ENCODE measurements at regions not wholly inside any gene's neighbourhood (a gene's known extent, or its start where the extent isn't known, plus 50 kb on each side); places are given as distances from the start of the nearest gene placed in this dataset.

DNA sequence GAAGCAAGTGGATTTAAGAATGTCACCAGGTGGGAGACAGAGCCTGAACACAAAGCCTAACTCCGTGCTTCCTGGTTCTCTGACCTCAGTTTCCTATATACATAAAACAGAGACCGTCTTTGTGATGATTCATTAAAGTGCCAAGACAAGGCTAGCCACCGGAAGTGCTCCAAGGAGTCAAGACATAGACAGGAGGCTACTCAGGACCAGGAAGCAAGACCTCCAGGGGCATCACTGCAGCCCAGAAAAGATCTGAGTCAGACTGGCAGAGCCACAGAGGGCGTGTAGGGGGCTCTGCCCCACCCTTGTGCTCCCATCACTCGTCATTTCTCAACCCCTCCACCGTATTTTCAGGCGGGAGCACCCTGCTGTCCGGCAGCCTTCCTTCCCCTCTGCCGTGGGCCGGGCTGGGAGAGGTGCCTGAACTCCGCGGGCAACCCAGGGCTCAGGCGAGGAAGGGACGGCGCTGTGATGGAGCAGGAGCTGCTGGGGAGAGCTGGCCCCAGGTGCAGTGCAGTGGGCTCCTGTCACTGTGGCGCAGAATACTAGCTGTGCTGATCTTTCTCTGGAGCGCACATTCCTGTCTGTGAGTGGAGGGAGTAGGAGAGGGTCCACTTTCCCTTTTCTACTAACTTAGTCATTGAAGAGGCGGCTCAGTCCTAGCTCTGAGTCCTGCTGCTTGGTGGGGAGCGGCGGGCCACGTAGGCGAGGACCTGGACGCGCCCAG lies 134.7 kb upstream of the GPR12 start:
- Histone ChIP-seq H3K36me3 (no peaks in the 10 kb centered on the region), H3K27me3 (peaks cover 49% of the 10 kb centered on the region), H3K4me3 (no peak overlapping the region), H3K4me1 (no peaks in the 10 kb centered on the region), H3K9me3 (peaks cover 0 to 5% (median 0%) of the 10 kb centered on the region in 3 donors), H3K27ac (no peak overlapping the region)
- WGBS, 2 donors (ENCODE audit: low coverage in 1 of 2): 8 to 33% methylated on average over 2 to 3 of the region's 24 CpGs
- ATAC-seq: no peak
- TF ChIP-seq EP300 (IDR thresholded peaks at IDR 0.05) (no peak), POLR2A (IDR thresholded peaks at IDR 0.05) (no peak), POLR2AphosphoS5 (IDR thresholded peaks at IDR 0.05) (no peak)
- TF ChIP-seq, protein P1, sequence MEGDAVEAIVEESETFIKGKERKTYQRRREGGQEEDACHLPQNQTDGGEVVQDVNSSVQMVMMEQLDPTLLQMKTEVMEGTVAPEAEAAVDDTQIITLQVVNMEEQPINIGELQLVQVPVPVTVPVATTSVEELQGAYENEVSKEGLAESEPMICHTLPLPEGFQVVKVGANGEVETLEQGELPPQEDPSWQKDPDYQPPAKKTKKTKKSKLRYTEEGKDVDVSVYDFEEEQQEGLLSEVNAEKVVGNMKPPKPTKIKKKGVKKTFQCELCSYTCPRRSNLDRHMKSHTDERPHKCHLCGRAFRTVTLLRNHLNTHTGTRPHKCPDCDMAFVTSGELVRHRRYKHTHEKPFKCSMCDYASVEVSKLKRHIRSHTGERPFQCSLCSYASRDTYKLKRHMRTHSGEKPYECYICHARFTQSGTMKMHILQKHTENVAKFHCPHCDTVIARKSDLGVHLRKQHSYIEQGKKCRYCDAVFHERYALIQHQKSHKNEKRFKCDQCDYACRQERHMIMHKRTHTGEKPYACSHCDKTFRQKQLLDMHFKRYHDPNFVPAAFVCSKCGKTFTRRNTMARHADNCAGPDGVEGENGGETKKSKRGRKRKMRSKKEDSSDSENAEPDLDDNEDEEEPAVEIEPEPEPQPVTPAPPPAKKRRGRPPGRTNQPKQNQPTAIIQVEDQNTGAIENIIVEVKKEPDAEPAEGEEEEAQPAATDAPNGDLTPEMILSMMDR (IDR thresholded peaks at IDR 0.05): no peak

DNA sequence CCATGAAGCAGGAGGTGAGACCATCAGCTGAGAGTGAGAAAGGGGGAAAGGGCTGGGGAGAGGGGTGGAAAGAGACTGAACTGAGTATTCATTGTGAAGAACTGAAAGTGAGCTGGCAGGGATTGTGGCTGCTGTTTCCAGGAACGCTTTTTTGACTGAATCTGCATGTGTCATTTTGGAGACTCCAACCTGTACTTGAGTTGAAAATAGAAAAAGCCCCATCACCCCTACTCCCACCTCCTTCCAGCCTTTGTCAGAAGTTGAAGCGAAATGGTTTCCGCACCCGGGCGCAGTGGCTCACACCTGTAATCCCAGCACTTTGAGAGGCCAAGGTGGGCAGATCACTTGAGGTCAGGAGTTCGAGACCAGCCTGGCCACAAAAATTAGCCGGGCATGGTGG lies 128.0 kb upstream of the GPR12 start:
- 67 to 71% methylated on average over 1 to 3 of the region's 7 CpGs for WGBS, 2 donors (ENCODE audit: low coverage in 1 of 2)

DNA sequence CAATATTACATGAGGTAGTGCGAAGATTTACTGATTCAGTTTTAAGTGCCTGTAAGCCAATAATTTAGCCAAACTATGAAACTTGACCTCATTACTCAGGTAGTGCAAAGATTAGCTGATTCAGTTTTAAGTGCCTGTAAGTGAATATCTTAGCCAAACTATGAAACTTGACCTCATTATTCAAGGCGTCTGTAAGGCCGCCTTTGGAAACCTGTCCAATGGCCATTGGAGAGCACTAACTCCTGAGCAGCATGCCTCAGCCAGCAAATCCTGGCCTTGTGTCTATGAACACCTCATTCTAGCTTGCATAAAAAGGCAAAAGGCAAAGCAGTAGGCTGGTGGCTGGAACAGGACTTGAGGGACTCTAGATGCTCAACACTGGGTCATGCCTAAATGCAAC lies 127.0 kb upstream of the GPR12 start:
- 81 to 87% methylated on average over 3 of the region's 3 CpGs for WGBS, 2 donors (ENCODE audit: low coverage in 1 of 2)
- H3K4me1 ChIP-seq: no peaks in the 10 kb centered on the region
- TF ChIP-seq POLR2AphosphoS5 (IDR thresholded peaks at IDR 0.05) (no peak), POLR2A (IDR thresholded peaks at IDR 0.05) (no peak), EP300 (IDR thresholded peaks at IDR 0.05) (no peak)
- TF ChIP-seq, protein P1 (IDR thresholded peaks at IDR 0.05): no peak
- H3K27me3 ChIP-seq: peaks cover 10% of the 10 kb centered on the region
- H3K27ac ChIP-seq: no peak overlapping the region
- no peak overlapping the region for H3K4me3 ChIP-seq
- H3K9me3 ChIP-seq: peaks cover 0 to 5% (median 0%) of the 10 kb centered on the region in 3 donors
- ATAC-seq: no peak
- H3K36me3 ChIP-seq: no peaks in the 10 kb centered on the region

More for the DNA sequence above, 128.0 kb upstream of the GPR12 start:
- TF ChIP-seq POLR2AphosphoS5 (IDR thresholded peaks at IDR 0.05): no peak
- TF ChIP-seq POLR2A (IDR thresholded peaks at IDR 0.05): no peak
- no peak for TF ChIP-seq EP300 (IDR thresholded peaks at IDR 0.05)
- TF ChIP-seq, protein P1 (IDR thresholded peaks at IDR 0.05): no peak
- H3K4me3 ChIP-seq: no peak overlapping the region
- H3K36me3 ChIP-seq: no peaks in the 10 kb centered on the region
- H3K9me3 ChIP-seq: peaks cover 0 to 5% (median 0%) of the 10 kb centered on the region in 3 donors
- ATAC-seq: no peak
- no peaks in the 10 kb centered on the region for H3K4me1 ChIP-seq
- H3K27me3 ChIP-seq: peaks cover 10% of the 10 kb centered on the region
- no peak overlapping the region for H3K27ac ChIP-seq

DNA sequence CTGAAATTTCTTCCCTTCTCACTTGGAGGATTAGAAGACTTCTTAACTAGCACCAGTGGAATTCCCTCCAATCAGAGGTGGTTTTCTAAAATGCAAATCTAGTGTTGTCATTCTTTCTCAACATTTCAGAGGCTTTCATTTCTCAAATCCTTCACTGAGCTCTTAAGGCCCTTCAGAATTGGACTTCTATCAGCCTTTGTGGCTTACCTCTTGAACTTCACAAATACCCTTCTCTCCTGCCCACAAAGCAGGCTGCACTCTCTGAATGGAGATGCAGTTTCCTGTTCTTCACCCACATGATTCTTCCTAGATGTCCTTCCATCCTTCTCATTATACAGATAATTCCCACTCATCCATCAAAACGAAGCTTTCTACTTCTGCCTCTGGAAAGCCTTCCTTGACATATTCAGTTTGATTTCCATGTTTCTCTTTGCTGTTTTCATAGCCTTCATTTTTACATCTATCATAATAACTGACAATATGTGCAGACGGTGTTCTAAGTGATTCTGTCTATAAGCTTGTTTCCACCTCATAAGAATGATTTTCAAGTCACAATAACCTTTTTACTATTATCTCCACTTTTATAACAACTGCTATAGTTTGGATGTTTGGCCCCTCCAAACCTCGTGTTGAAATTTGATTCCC lies 123.1 kb upstream of the GPR12 start:
- 35 to 44% methylated on average over 2 to 3 of the region's 3 CpGs for WGBS, 2 donors (ENCODE audit: low coverage in 1 of 2)
- no peaks in the 10 kb centered on the region for H3K36me3 ChIP-seq

More for the DNA sequence above, 123.1 kb upstream of the GPR12 start:
- Histone ChIP-seq H3K4me1 (peaks cover 0 to 8% (median 0%) of the 10 kb centered on the region in 3 donors), H3K9me3 (no peaks in the 10 kb centered on the region), H3K4me3 (no peak overlapping the region), H3K27ac (no peak overlapping the region), H3K27me3 (peaks cover 7% of the 10 kb centered on the region)
- ATAC-seq: no peak
- no peak for TF ChIP-seq POLR2AphosphoS5 (IDR thresholded peaks at IDR 0.05)
- TF ChIP-seq, protein P1 (IDR thresholded peaks at IDR 0.05): no peak
- TF ChIP-seq POLR2A (IDR thresholded peaks at IDR 0.05): no peak
- TF ChIP-seq EP300 (IDR thresholded peaks at IDR 0.05): no peak

Measured in gastroesophageal sphincter (tissue), 4 donors.